GM03348 (cell line): ENCODE measurements at regions not wholly inside any gene's neighbourhood (a gene's known extent, or its start where the extent isn't known, plus 50 kb on each side); places are given as distances from the start of the nearest gene placed in this dataset.

Experiments
- DNase-seq: peaks from one replicate; pipeline ENCODE4 v3.0.0; 2012; ENCODE audit warnings: low spot score

- DNase-seq, result no peak
These were observed 1181.2 kb downstream of the ARAP2 start for GRCh38 chr4:35063031-35063570.

GRCh38 chr4:35066406-35066805, 1177.9 kb downstream of the ARAP2 start:
- no peak for DNase-seq

GRCh38 chr4:35080799-35081198, 1163.5 kb downstream of the ARAP2 start:
- DNase-seq, result no peak

GRCh38 chr4:35087218-35087617, 1157.1 kb downstream of the ARAP2 start:
- DNase-seq, result no peak

GRCh38 chr4:35100932-35101331, 1143.4 kb downstream of the ARAP2 start:
- no peak for DNase-seq

- DNase-seq, result no peak
These were observed 1142.2 kb downstream of the ARAP2 start for GRCh38 chr4:35102066-35102465.

- DNase-seq, result no peak
These were observed 1138.8 kb downstream of the ARAP2 start for GRCh38 chr4:35105486-35105885.

GRCh38 chr4:35106091-35106734, 1138.1 kb downstream of the ARAP2 start:
- DNase-seq, result no peak

- DNase-seq, result no peak
These were observed 1120.2 kb downstream of the ARAP2 start for GRCh38 chr4:35124106-35124505.

- no peak for DNase-seq
These were observed 1118.2 kb downstream of the ARAP2 start for GRCh38 chr4:35125995-35126712.

GRCh38 chr4:35138449-35138848, 1105.9 kb downstream of the ARAP2 start:
- DNase-seq, result no peak

GRCh38 chr4:35147761-35148160, 1096.6 kb downstream of the ARAP2 start:
- DNase-seq, result no peak

GRCh38 chr4:35151816-35152572, 1092.3 kb downstream of the ARAP2 start:
- peak; percentile 3 for DNase-seq

GRCh38 chr4:35163168-35163567, 1081.1 kb downstream of the ARAP2 start:
- DNase-seq, result no peak

- DNase-seq, result no peak
These were observed 1080.3 kb downstream of the ARAP2 start for GRCh38 chr4:35164063-35164462.

- no peak for DNase-seq
These were observed 1077.8 kb downstream of the ARAP2 start for GRCh38 chr4:35166466-35166865.

GRCh38 chr4:35167385-35167784, 1076.9 kb downstream of the ARAP2 start:
- DNase-seq, result no peak

GRCh38 chr4:35175487-35175886, 1068.8 kb downstream of the ARAP2 start:
- no peak for DNase-seq

- DNase-seq, result no peak
These were observed 1068.4 kb downstream of the ARAP2 start for GRCh38 chr4:35175894-35176293.

GRCh38 chr4:35182451-35182850, 1061.9 kb downstream of the ARAP2 start:
- no peak for DNase-seq

- DNase-seq, result no peak
These were observed 1054.2 kb downstream of the ARAP2 start for GRCh38 chr4:35189988-35190613.

- DNase-seq, result no peak
These were observed 1042.9 kb downstream of the ARAP2 start for GRCh38 chr4:35201403-35201802.
